ENCODE measurements at regions not wholly inside any gene's neighbourhood (a gene's known extent, or its start where the extent isn't known, plus 50 kb on each side); places are given as distances from the start of the nearest gene placed in this dataset.

DNA sequence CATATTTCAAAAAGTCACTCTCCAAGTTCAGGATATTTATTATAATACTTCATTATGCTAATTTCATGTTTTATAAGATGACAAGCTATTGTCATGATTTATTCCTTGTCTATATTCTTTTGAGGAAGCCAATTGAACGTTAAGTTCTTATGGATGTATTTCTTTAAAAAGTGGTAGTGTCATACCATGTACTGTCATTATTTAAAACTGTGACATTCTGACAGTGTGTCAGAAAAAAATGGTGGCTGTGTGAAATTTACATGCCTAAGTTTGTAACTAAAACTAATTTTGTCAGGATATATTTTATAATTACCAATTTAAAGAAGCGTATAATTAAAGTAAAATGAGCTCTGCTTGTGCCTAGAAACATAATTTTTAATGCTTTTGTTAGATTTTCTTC lies 158.9 kb upstream of the HDAC9 start (continued):
- TF ChIP-seq, protein P1, sequence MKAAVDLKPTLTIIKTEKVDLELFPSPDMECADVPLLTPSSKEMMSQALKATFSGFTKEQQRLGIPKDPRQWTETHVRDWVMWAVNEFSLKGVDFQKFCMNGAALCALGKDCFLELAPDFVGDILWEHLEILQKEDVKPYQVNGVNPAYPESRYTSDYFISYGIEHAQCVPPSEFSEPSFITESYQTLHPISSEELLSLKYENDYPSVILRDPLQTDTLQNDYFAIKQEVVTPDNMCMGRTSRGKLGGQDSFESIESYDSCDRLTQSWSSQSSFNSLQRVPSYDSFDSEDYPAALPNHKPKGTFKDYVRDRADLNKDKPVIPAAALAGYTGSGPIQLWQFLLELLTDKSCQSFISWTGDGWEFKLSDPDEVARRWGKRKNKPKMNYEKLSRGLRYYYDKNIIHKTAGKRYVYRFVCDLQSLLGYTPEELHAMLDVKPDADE (IDR thresholded peaks at IDR 0.05) = no peak

DNA sequence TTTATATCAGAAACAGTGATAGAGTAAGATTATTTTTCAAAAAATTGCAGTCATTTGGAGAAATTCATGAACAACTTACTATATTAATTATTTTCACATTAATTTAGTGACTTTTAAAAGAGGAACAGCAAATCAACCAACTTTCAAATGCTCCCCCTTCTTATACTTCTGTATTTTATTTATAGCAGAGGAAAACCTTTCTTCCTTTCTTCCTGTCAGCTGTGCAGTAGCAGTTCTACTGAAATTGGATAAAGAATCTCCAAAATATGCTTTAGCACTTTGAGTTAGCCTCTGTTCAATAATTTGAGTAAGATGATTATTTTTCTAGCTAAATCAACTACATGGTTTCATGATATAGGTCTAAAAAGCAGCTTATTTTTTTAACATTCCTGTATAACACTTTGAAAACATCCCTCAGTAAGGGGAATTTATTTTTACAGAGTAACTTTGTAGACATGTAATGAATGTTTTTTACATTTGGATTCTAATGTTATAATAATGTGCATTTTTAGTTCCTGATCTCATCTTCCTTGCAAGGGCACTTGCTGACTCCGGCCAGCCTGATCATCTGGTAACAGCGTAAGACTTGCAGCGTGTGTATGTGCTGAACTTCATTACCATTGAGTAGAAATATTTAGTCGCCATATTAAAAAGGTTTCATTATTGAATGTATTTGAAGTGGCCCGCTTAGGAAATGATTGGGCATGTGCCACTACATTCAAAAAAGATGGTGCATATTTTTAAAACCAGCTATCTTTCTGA lies 158.3 kb upstream of the HDAC9 start:
- H3K4me3 ChIP-seq = no peak overlapping the region
- no peaks in the 10 kb centered on the region for H3K9me2 ChIP-seq (ENCODE audit: insufficient read depth)
- ATAC-seq = no peak
- no peaks in the 10 kb centered on the region for H4K20me1 ChIP-seq (replicated peaks; ENCODE audit: insufficient read depth)
- Mint-ChIP-seq H3K36me3 (ENCODE audit: low read depth) (peaks cover 7% of the 10 kb centered on the region; the same call in 2 of the 3 replicates), H3K27me3 (ENCODE audit: insufficient read depth, low read depth, poor library complexity) (no peaks in the 10 kb centered on the region), H3K4me1 (no peaks in the 10 kb centered on the region), H3K9me3 (peaks cover 8% of the 10 kb centered on the region; the same call in 2 of the 3 replicates), H3K4me3 (no peak overlapping the region), H3K27ac (no peak overlapping the region)
- no peaks in the 10 kb centered on the region for H3K27me3 ChIP-seq (ENCODE audit: insufficient read depth)
- H3K36me3 ChIP-seq (ENCODE audit: insufficient read depth) = no peaks in the 10 kb centered on the region
- H2AFZ ChIP-seq = no peak overlapping the region
- H3K4me1 ChIP-seq (ENCODE audit: insufficient read depth) = no peaks in the 10 kb centered on the region
- no peak overlapping the region for H3K4me2 ChIP-seq
- DNase-seq (ENCODE audit: low spot score) = no peak
- no peaks in the 10 kb centered on the region for H3F3A ChIP-seq (replicated peaks; ENCODE audit: low read depth)
- no peak overlapping the region for H3K27ac ChIP-seq (ENCODE audit: low read depth)
- no peaks in the 10 kb centered on the region for H3K79me2 ChIP-seq (replicated peaks; ENCODE audit: insufficient read depth)
- TF ChIP-seq, protein P2, sequence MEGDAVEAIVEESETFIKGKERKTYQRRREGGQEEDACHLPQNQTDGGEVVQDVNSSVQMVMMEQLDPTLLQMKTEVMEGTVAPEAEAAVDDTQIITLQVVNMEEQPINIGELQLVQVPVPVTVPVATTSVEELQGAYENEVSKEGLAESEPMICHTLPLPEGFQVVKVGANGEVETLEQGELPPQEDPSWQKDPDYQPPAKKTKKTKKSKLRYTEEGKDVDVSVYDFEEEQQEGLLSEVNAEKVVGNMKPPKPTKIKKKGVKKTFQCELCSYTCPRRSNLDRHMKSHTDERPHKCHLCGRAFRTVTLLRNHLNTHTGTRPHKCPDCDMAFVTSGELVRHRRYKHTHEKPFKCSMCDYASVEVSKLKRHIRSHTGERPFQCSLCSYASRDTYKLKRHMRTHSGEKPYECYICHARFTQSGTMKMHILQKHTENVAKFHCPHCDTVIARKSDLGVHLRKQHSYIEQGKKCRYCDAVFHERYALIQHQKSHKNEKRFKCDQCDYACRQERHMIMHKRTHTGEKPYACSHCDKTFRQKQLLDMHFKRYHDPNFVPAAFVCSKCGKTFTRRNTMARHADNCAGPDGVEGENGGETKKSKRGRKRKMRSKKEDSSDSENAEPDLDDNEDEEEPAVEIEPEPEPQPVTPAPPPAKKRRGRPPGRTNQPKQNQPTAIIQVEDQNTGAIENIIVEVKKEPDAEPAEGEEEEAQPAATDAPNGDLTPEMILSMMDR (conservative IDR thresholded peaks at IDR 0.05; ENCODE audit: low read depth in 2 of 2) = no peak
- TF ChIP-seq JUNB (IDR thresholded peaks at IDR 0.05; ENCODE audit: unreplicated experiment) (no peak), POLR2AphosphoS5 (IDR thresholded peaks at IDR 0.05; ENCODE audit: low read depth) (no peak), CREB1 (CRISPR knock-in tag; IDR thresholded peaks at IDR 0.05; ENCODE audit: low read depth) (no peak), EZH2 (IDR thresholded peaks at IDR 0.05; ENCODE audit: low read depth, unreplicated experiment) (no peak), NANOG (IDR thresholded peaks at IDR 0.05; ENCODE audit: borderline replicate concordance) (no peak), ZNF114 (CRISPR knock-in tag; IDR thresholded peaks at IDR 0.05) (no peak), ZNF331 (CRISPR knock-in tag; IDR thresholded peaks at IDR 0.05; ENCODE audit: low read depth) (no peak)
- TF ChIP-seq, protein P3, sequence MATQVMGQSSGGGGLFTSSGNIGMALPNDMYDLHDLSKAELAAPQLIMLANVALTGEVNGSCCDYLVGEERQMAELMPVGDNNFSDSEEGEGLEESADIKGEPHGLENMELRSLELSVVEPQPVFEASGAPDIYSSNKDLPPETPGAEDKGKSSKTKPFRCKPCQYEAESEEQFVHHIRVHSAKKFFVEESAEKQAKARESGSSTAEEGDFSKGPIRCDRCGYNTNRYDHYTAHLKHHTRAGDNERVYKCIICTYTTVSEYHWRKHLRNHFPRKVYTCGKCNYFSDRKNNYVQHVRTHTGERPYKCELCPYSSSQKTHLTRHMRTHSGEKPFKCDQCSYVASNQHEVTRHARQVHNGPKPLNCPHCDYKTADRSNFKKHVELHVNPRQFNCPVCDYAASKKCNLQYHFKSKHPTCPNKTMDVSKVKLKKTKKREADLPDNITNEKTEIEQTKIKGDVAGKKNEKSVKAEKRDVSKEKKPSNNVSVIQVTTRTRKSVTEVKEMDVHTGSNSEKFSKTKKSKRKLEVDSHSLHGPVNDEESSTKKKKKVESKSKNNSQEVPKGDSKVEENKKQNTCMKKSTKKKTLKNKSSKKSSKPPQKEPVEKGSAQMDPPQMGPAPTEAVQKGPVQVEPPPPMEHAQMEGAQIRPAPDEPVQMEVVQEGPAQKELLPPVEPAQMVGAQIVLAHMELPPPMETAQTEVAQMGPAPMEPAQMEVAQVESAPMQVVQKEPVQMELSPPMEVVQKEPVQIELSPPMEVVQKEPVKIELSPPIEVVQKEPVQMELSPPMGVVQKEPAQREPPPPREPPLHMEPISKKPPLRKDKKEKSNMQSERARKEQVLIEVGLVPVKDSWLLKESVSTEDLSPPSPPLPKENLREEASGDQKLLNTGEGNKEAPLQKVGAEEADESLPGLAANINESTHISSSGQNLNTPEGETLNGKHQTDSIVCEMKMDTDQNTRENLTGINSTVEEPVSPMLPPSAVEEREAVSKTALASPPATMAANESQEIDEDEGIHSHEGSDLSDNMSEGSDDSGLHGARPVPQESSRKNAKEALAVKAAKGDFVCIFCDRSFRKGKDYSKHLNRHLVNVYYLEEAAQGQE (IDR thresholded peaks at IDR 0.05; ENCODE audit: unreplicated experiment) = no peak
- TF ChIP-seq, protein P1 (IDR thresholded peaks at IDR 0.05) = no peak

Data from GM23338 (cell line).